A673 (cell line): ENCODE measurements at regions not wholly inside any gene's neighbourhood (a gene's known extent, or its start where the extent isn't known, plus 50 kb on each side); places are given as distances from the start of the nearest gene placed in this dataset.

ENCODE experiments used
- EZH2 ChIP-seq: fragments of 200-600 bp; sonication (generic); IDR thresholded peaks from 2 replicates; pipeline ENCODE4 v1.6.1; 2017; ENCODE audit warnings: borderline replicate concordance, low read depth, mild to moderate bottlenecking, mixed read lengths, antibody characterized with exemption, low read length; ENCODE audit not compliant: poor library complexity, severe bottlenecking
- TF ChIP-seq, protein P1 (sequence below): fragments of 300-800, 200-600 bp; sonication (generic); conservative IDR thresholded peaks from 2 replicates; pipeline ENCODE4 v1.5.1; 2017; ENCODE audit warnings: low read depth, mild to moderate bottlenecking, antibody characterized with exemption, low read length, moderate library complexity, mixed read lengths

DNA sequence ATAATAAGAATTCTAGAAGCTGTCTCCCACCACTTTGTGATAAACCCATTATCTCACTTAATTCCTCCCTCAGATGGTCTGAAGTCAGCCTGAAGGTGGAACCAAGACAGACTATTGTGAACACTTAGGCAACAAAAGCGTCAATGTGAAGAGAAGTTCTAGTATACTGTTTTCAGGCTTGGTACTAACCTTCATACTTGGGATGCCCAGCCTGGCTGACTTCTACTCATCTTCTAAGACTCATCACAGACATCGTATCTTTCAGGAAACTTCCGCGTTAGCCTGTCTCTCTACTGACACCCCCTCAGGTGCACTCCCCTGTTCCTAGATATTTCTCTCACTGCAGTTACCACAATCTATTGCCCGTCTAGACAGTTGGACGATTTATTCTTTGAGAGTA, 201.2 kb downstream of the SATB1 start:
- TF ChIP-seq, protein P1, sequence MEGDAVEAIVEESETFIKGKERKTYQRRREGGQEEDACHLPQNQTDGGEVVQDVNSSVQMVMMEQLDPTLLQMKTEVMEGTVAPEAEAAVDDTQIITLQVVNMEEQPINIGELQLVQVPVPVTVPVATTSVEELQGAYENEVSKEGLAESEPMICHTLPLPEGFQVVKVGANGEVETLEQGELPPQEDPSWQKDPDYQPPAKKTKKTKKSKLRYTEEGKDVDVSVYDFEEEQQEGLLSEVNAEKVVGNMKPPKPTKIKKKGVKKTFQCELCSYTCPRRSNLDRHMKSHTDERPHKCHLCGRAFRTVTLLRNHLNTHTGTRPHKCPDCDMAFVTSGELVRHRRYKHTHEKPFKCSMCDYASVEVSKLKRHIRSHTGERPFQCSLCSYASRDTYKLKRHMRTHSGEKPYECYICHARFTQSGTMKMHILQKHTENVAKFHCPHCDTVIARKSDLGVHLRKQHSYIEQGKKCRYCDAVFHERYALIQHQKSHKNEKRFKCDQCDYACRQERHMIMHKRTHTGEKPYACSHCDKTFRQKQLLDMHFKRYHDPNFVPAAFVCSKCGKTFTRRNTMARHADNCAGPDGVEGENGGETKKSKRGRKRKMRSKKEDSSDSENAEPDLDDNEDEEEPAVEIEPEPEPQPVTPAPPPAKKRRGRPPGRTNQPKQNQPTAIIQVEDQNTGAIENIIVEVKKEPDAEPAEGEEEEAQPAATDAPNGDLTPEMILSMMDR: no peak
- TF ChIP-seq EZH2: no peak
